ENCODE measurements at regions not wholly inside any gene's neighbourhood (a gene's known extent, or its start where the extent isn't known, plus 50 kb on each side); places are given as distances from the start of the nearest gene placed in this dataset.

- DNase-seq (ENCODE audit: low read depth in 2 of 2) = no peak
Measured at GRCh38 chr13:89955773-89956172, 1391.7 kb upstream of the MIR17HG start.

GRCh38 chr13:89959074-89959473 is 1388.4 kb upstream of the MIR17HG start:
- DNase-seq (ENCODE audit: low read depth in 2 of 2) = no peak

GRCh38 chr13:89965252-89965651 is 1382.2 kb upstream of the MIR17HG start:
- DNase-seq (ENCODE audit: low read depth in 2 of 2) = no peak

- no peak for DNase-seq (ENCODE audit: low read depth in 2 of 2)
Measured at GRCh38 chr13:89966524-89966923, 1381.0 kb upstream of the MIR17HG start.

- no peak for DNase-seq (ENCODE audit: low read depth in 2 of 2)
Measured at GRCh38 chr13:89967701-89968100, 1379.8 kb upstream of the MIR17HG start.

GRCh38 chr13:89968470-89968869 is 1379.0 kb upstream of the MIR17HG start:
- no peak for DNase-seq (ENCODE audit: low read depth in 2 of 2)

GRCh38 chr13:89970353-89970709 is 1377.2 kb upstream of the MIR17HG start:
- no peak for DNase-seq (ENCODE audit: low read depth in 2 of 2)

- DNase-seq (ENCODE audit: low read depth in 2 of 2) = no peak
Measured at GRCh38 chr13:89977203-89977602, 1370.3 kb upstream of the MIR17HG start.

GRCh38 chr13:89980896-89981295 is 1366.6 kb upstream of the MIR17HG start:
- DNase-seq (ENCODE audit: low read depth in 2 of 2) = no peak

- no peak for DNase-seq (ENCODE audit: low read depth in 2 of 2)
Measured at GRCh38 chr13:89982407-89983095, 1364.9 kb upstream of the MIR17HG start.

- DNase-seq (ENCODE audit: low read depth in 2 of 2) = no peak
Measured at GRCh38 chr13:89988206-89988605, 1359.3 kb upstream of the MIR17HG start.

- no peak for DNase-seq (ENCODE audit: low read depth in 2 of 2)
Measured at GRCh38 chr13:90003566-90003965, 1343.9 kb upstream of the MIR17HG start.

GRCh38 chr13:90008707-90009149 is 1338.8 kb upstream of the MIR17HG start:
- DNase-seq (ENCODE audit: low read depth in 2 of 2) = no peak

GRCh38 chr13:90014038-90014437 is 1333.4 kb upstream of the MIR17HG start:
- DNase-seq (ENCODE audit: low read depth in 2 of 2) = no peak

- DNase-seq (ENCODE audit: low read depth in 2 of 2) = no peak
Measured at GRCh38 chr13:90015565-90016507, 1331.7 kb upstream of the MIR17HG start.

GRCh38 chr13:90016688-90017087 is 1330.8 kb upstream of the MIR17HG start:
- no peak for DNase-seq (ENCODE audit: low read depth in 2 of 2)

GRCh38 chr13:90020536-90021070 is 1326.9 kb upstream of the MIR17HG start:
- no peak for DNase-seq (ENCODE audit: low read depth in 2 of 2)

GRCh38 chr13:90027409-90027808 is 1320.1 kb upstream of the MIR17HG start:
- no peak for DNase-seq (ENCODE audit: low read depth in 2 of 2)

GRCh38 chr13:90032313-90032712 is 1315.2 kb upstream of the MIR17HG start:
- no peak for DNase-seq (ENCODE audit: low read depth in 2 of 2)

- no peak for DNase-seq (ENCODE audit: low read depth in 2 of 2)
Measured at GRCh38 chr13:90032841-90033493, 1314.5 kb upstream of the MIR17HG start.

GRCh38 chr13:90039516-90039915 is 1308.0 kb upstream of the MIR17HG start:
- DNase-seq (ENCODE audit: low read depth in 2 of 2) = no peak

- no peak for DNase-seq (ENCODE audit: low read depth in 2 of 2)
Measured at GRCh38 chr13:90047600-90047999, 1299.9 kb upstream of the MIR17HG start.
